GM08714 (cell line): ENCODE measurements at regions not wholly inside any gene's neighbourhood (a gene's known extent, or its start where the extent isn't known, plus 50 kb on each side); places are given as distances from the start of the nearest gene placed in this dataset.

ENCODE experiments used
- H3K4me3 ChIP-seq: fragments of 200-500 bp; sonication (Bioruptor generic); 2 replicates; pipeline ENCODE4 v1.5.1; 2014; ENCODE audit warnings: mild to moderate bottlenecking, low read length, inconsistent platforms
- ZNF274 ChIP-seq: IDR thresholded peaks from 2 replicates; pipeline ENCODE4 v1.6.1; 2012; ENCODE audit warnings: mild to moderate bottlenecking, low read depth, low read length

- no peak for TF ChIP-seq ZNF274
- H3K4me3 ChIP-seq: no peak overlapping the region
Measured at GRCh38 chr1:25067518-25068251, 137.6 kb upstream of the RUNX3 start.

- TF ChIP-seq ZNF274: no peak
- H3K4me3 ChIP-seq: no peak overlapping the region
Measured at GRCh38 chr1:25066731-25067517, 136.8 kb upstream of the RUNX3 start.

GRCh38 chr1:25066256-25066655 lies 136.2 kb upstream of the RUNX3 start:
- no peak for TF ChIP-seq ZNF274
- no peak overlapping the region for H3K4me3 ChIP-seq

- H3K4me3 ChIP-seq: no peak overlapping the region
- TF ChIP-seq ZNF274: no peak
Measured at GRCh38 chr1:25065795-25066238, 135.7 kb upstream of the RUNX3 start.

GRCh38 chr1:25065321-25065721 lies 135.2 kb upstream of the RUNX3 start:
- H3K4me3 ChIP-seq: no peak overlapping the region
- no peak for TF ChIP-seq ZNF274

GRCh38 chr1:25064465-25065240 lies 134.6 kb upstream of the RUNX3 start:
- H3K4me3 ChIP-seq: no peak overlapping the region
- no peak for TF ChIP-seq ZNF274

- TF ChIP-seq ZNF274: no peak
Measured at GRCh38 chr1:25063591-25064416, 133.7 kb upstream of the RUNX3 start.

GRCh38 chr1:25062621-25063255 lies 132.7 kb upstream of the RUNX3 start:
- no peak overlapping the region for H3K4me3 ChIP-seq
- TF ChIP-seq ZNF274: no peak

More at GRCh38 chr1:25063591-25064416, 133.7 kb upstream of the RUNX3 start:
- no peak overlapping the region for H3K4me3 ChIP-seq

- TF ChIP-seq ZNF274: no peak
- H3K4me3 ChIP-seq: no peak overlapping the region
Measured at GRCh38 chr1:25061261-25061995, 131.4 kb upstream of the RUNX3 start.

- no peak overlapping the region for H3K4me3 ChIP-seq
- TF ChIP-seq ZNF274: no peak
Measured at GRCh38 chr1:25057188-25057587, 127.1 kb upstream of the RUNX3 start.

GRCh38 chr1:25056536-25056935 lies 126.5 kb upstream of the RUNX3 start:
- no peak for TF ChIP-seq ZNF274
- H3K4me3 ChIP-seq: no peak overlapping the region

GRCh38 chr1:25055961-25056360 lies 125.9 kb upstream of the RUNX3 start:
- no peak overlapping the region for H3K4me3 ChIP-seq
- TF ChIP-seq ZNF274: no peak
